HEK293 (cell line): ENCODE measurements at regions not wholly inside any gene's neighbourhood (a gene's known extent, or its start where the extent isn't known, plus 50 kb on each side); places are given as distances from the start of the nearest gene placed in this dataset.

Source experiments
- CTCF ChIA-PET: fragments of 350-600 bp; formaldehyde crosslinking; extraction: SDS; loops from one replicate; lab custom pipeline; 2021; ENCODE audit warnings: antibody characterized with exemption; lab: Yijun Ruan, JAX
- POLR2A ChIA-PET: fragments of 300-600 bp; formaldehyde crosslinking; extraction: SDS; loops from one replicate; lab custom pipeline; 2020; ENCODE audit warnings: antibody characterized with exemption, inconsistent platforms; lab: Yijun Ruan, JAX
- H3K27ac ChIP-seq: fragments of 200-500 bp; sonication (Bioruptor generic); 2 replicates; pipeline ENCODE4 v1.5.1; 2014; ENCODE audit warnings: low read depth, low read length, control low read depth, inconsistent platforms; ENCODE audit errors: extremely low read depth
- H3K36me3 ChIP-seq, 2 experiments: fragments of 200-500 bp in 1 of 2; sonication (Bioruptor generic) in 1 of 2; 1 replicate in 1 of 2; 2 replicates in 1 of 2; pipeline ENCODE4 v1.5.1; 2014 to 2017; ENCODE audit warnings: inconsistent platforms in 2 of 2, low read length in 2 of 2; ENCODE audit not compliant: control insufficient read depth in 2 of 2, insufficient read depth in 1 of 2
- H3K4me1 ChIP-seq: fragments of 200-500 bp; sonication (Bioruptor generic); 2 replicates; pipeline ENCODE4 v1.5.1; 2014; ENCODE audit warnings: mild to moderate bottlenecking, low read length, inconsistent platforms; ENCODE audit not compliant: control insufficient read depth, insufficient read depth
- H3K4me3 ChIP-seq: 2 replicates; pipeline ENCODE4 v1.5.1; 2011; ENCODE audit warnings: low read depth, mild to moderate bottlenecking, control low read depth, low read length, moderate library complexity
- H3K9me3 ChIP-seq: fragments of 200-500 bp; sonication (Bioruptor generic); 2 replicates; pipeline ENCODE4 v1.5.1; 2014; ENCODE audit warnings: low read depth, low read length, inconsistent platforms; ENCODE audit not compliant: control insufficient read depth, insufficient read depth
- BCL11A ChIP-seq: fragments of 450-650 bp; formaldehyde crosslinking; IDR thresholded peaks from 2 replicates; pipeline ENCODE4 v1.5.1; 2016; ENCODE audit warnings: low read depth, missing biosample characterization, missing genetic modification characterization
- BCL6B ChIP-seq: fragments of 450-650 bp; formaldehyde crosslinking; IDR thresholded peaks from 2 replicates; pipeline ENCODE4 v1.5.1; 2017; ENCODE audit warnings: missing biosample characterization, missing genetic modification characterization
- EGR2 ChIP-seq: fragments of 450-650 bp; formaldehyde crosslinking; IDR thresholded peaks from 2 replicates; pipeline ENCODE4 v1.5.1; 2016; ENCODE audit warnings: low read depth, missing biosample characterization, missing genetic modification characterization
- GLI2 ChIP-seq: fragments of 450-650 bp; formaldehyde crosslinking; IDR thresholded peaks from 2 replicates; pipeline ENCODE4; 2017; ENCODE audit warnings: missing biosample characterization, missing genetic modification characterization, low read depth, borderline replicate concordance
- GLIS1 ChIP-seq: fragments of 450-650 bp; formaldehyde crosslinking; IDR thresholded peaks from 2 replicates; pipeline ENCODE4 v1.5.1; 2016; ENCODE audit warnings: missing biosample characterization, missing genetic modification characterization
- HOXA7 ChIP-seq: sonication (generic); formaldehyde crosslinking; IDR thresholded peaks from 2 replicates; pipeline ENCODE4 v1.8.1; 2022; ENCODE audit warnings: missing genetic modification reagents, borderline replicate concordance
- KLF7 ChIP-seq: fragments of 450-650 bp; formaldehyde crosslinking; IDR thresholded peaks from 2 replicates; pipeline ENCODE4 v1.5.1; 2016; ENCODE audit warnings: missing biosample characterization, missing genetic modification characterization, borderline replicate concordance
- PRDM4 ChIP-seq: fragments of 450-650 bp; formaldehyde crosslinking; IDR thresholded peaks from 2 replicates; pipeline ENCODE4 v1.5.1; 2017; ENCODE audit warnings: missing biosample characterization, missing genetic modification characterization
- SP7 ChIP-seq: fragments of 450-650 bp; formaldehyde crosslinking; IDR thresholded peaks from 2 replicates; pipeline ENCODE4 v1.5.1; 2016; ENCODE audit warnings: missing biosample characterization, missing genetic modification characterization
- TCF7L2 ChIP-seq: IDR thresholded peaks from 2 replicates; pipeline ENCODE4 v1.6.1; 2011; ENCODE audit warnings: low read depth, mild to moderate bottlenecking, inconsistent platforms, low read length, moderate library complexity, borderline replicate concordance
- ZBTB21 ChIP-seq: fragments of 450-650 bp; formaldehyde crosslinking; IDR thresholded peaks from 2 replicates; pipeline ENCODE4 v1.5.1; 2017; ENCODE audit warnings: missing biosample characterization, missing genetic modification characterization
- ZFHX2 ChIP-seq: fragments of 450-650 bp; formaldehyde crosslinking; conservative IDR thresholded peaks from 2 replicates; pipeline ENCODE4 v1.5.1; 2016; ENCODE audit warnings: missing biosample characterization, missing genetic modification characterization
- ZFP37 ChIP-seq: fragments of 450-650 bp; formaldehyde crosslinking; IDR thresholded peaks from 2 replicates; pipeline ENCODE4 v1.5.1; 2016; ENCODE audit warnings: missing biosample characterization, missing genetic modification characterization
- ZNF121 ChIP-seq: fragments of 450-650 bp; formaldehyde crosslinking; IDR thresholded peaks from 2 replicates; pipeline ENCODE4 v1.5.1; 2016; ENCODE audit warnings: missing biosample characterization, missing genetic modification characterization
- ZNF155 ChIP-seq: fragments of 450-650 bp; formaldehyde crosslinking; IDR thresholded peaks from 2 replicates; pipeline ENCODE4 v1.5.1; 2016; ENCODE audit warnings: missing biosample characterization, missing genetic modification characterization
- ZNF221 ChIP-seq: fragments of 450-650 bp; formaldehyde crosslinking; IDR thresholded peaks from 2 replicates; pipeline ENCODE4 v1.5.1; 2017; ENCODE audit warnings: missing biosample characterization, missing genetic modification characterization, borderline replicate concordance
- ZNF24 ChIP-seq: fragments of 450-650 bp; formaldehyde crosslinking; IDR thresholded peaks from 2 replicates; pipeline ENCODE4 v1.5.1; 2016; ENCODE audit warnings: missing biosample characterization, missing genetic modification characterization
- ZNF274 ChIP-seq, 2 experiments: fragments of 200-500 bp in 1 of 2; fragments of 450-650 bp in 1 of 2; sonication (Bioruptor generic) in 1 of 2; formaldehyde crosslinking in 1 of 2; IDR thresholded peaks; 2 replicates each; pipeline versions ENCODE4 v1.5.1 to v1.6.1; 2014 to 2016; ENCODE audit warnings: borderline replicate concordance in 1 of 2, inconsistent platforms in 1 of 2, low read length in 1 of 2, missing biosample characterization in 1 of 2, missing genetic modification characterization in 1 of 2
- ZNF423 ChIP-seq: fragments of 450-650 bp; formaldehyde crosslinking; IDR thresholded peaks from 2 replicates; pipeline ENCODE4 v1.5.1; 2016; ENCODE audit warnings: missing biosample characterization, missing genetic modification characterization
- ZNF510 ChIP-seq: fragments of 450-650 bp; formaldehyde crosslinking; IDR thresholded peaks from 2 replicates; pipeline ENCODE4 v1.5.1; 2018; ENCODE audit warnings: mild to moderate bottlenecking, missing genetic modification characterization, missing biosample characterization; ENCODE audit not compliant: insufficient replicate concordance
- ZNF530 ChIP-seq: fragments of 450-650 bp; formaldehyde crosslinking; IDR thresholded peaks from 2 replicates; pipeline ENCODE4 v1.5.1; 2016; ENCODE audit warnings: low read depth, missing biosample characterization, missing genetic modification characterization
- ZNF561 ChIP-seq: fragments of 450-650 bp; IDR thresholded peaks from 2 replicates; pipeline ENCODE4 v1.5.1; 2018; ENCODE audit warnings: missing biosample characterization, missing genetic modification characterization, borderline replicate concordance
- ZNF624 ChIP-seq: fragments of 450-650 bp; formaldehyde crosslinking; IDR thresholded peaks from 2 replicates; pipeline ENCODE4 v1.5.1; 2017; ENCODE audit warnings: missing biosample characterization, missing genetic modification characterization
- ZNF626 ChIP-seq: fragments of 450-650 bp; sonication (Bioruptor Pico); formaldehyde crosslinking; IDR thresholded peaks from 2 replicates; pipeline ENCODE4 v1.5.1; 2018; ENCODE audit warnings: missing biosample characterization, missing genetic modification characterization, inconsistent platforms
- ZNF639 ChIP-seq: fragments of 450-650 bp; formaldehyde crosslinking; IDR thresholded peaks from 2 replicates; pipeline ENCODE4 v1.5.1; 2016; ENCODE audit warnings: missing biosample characterization, missing genetic modification characterization
- ZNF677 ChIP-seq: fragments of 450-650 bp; IDR thresholded peaks from 2 replicates; pipeline ENCODE4 v1.5.0; 2018; ENCODE audit warnings: missing biosample characterization, mild to moderate bottlenecking, missing genetic modification characterization, moderate library complexity
- ZNF785 ChIP-seq: fragments of 450-650 bp; formaldehyde crosslinking; IDR thresholded peaks from 2 replicates; pipeline ENCODE4 v1.5.1; 2016; ENCODE audit warnings: missing biosample characterization, missing genetic modification characterization
- ZNF843 ChIP-seq: fragments of 450-650 bp; formaldehyde crosslinking; IDR thresholded peaks from 2 replicates; pipeline ENCODE4 v1.5.1; 2016; ENCODE audit warnings: missing biosample characterization, missing genetic modification characterization
- TF ChIP-seq, protein P1 (sequence below): fragments of 450-650 bp; formaldehyde crosslinking; IDR thresholded peaks from 2 replicates; pipeline ENCODE4 v1.5.1; 2016; ENCODE audit warnings: missing biosample characterization, missing genetic modification characterization
- TF ChIP-seq, protein P2 (sequence below): fragments of 450-650 bp; formaldehyde crosslinking; IDR thresholded peaks from 2 replicates; pipeline ENCODE4 v1.5.1; 2016; ENCODE audit warnings: missing biosample characterization, missing genetic modification characterization

GRCh38 chr20:56925082-56925830 is 296.1 kb downstream of the TFAP2C start:
- H3K9me3 ChIP-seq, result no peaks in the 10 kb centered on the region
- ChIA-PET CTCF (interaction anchor here (0.7 kb wide), 1 partner anchor 319 kb away, joined by 4 read pairs; no protein-coding TSS in a partner anchor), POLR2A (no interaction called here)
- peak overlapping the region; percentile 37 for H3K4me3 ChIP-seq
- no peak overlapping the region; the same call in 1 of the 2 replicates for H3K27ac ChIP-seq
- 0 out of 2 replicates have a peak, but pooled peaks cover 2% of the 10 kb centered on the region for H3K4me1 ChIP-seq
- no peaks in the 10 kb centered on the region for H3K36me3 ChIP-seq
- TF ChIP-seq, protein P1, sequence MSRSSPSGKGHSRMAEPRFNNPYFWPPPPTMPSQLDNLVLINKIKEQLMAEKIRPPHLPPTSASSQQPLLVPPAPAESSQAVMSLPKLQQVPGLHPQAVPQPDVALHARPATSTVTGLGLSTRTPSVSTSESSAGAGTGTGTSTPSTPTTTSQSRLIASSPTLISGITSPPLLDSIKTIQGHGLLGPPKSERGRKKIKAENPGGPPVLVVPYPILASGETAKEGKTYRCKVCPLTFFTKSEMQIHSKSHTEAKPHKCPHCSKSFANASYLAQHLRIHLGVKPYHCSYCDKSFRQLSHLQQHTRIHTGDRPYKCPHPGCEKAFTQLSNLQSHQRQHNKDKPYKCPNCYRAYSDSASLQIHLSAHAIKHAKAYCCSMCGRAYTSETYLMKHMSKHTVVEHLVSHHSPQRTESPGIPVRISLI, result no peak
- TF ChIP-seq ZNF510 (tag by site-specific recombination), result no peak
- peak; percentile 81 for TF ChIP-seq ZBTB21 (tag by site-specific recombination)
- TF ChIP-seq ZFP37, result no peak; the same call in 1 of the 2 replicates
- no peak for TF ChIP-seq BCL6B (tag by site-specific recombination)
- TF ChIP-seq ZNF221 (tag by site-specific recombination), result no peak
- no peak for TF ChIP-seq GLI2
- no peak; the same call in 1 of the 2 replicates for TF ChIP-seq ZNF24 (tag by site-specific recombination)
- peak; percentile 97 for TF ChIP-seq TCF7L2
- TF ChIP-seq ZFHX2 (tag by site-specific recombination), result peak; percentile 69
- TF ChIP-seq ZNF121, result no peak
- no peak for TF ChIP-seq ZNF639 (tag by site-specific recombination)
- no peak for TF ChIP-seq ZNF677
- no peak for TF ChIP-seq ZNF843 (tag by site-specific recombination)
- TF ChIP-seq PRDM4 (tag by site-specific recombination), result peak; percentile 38; the same call in 1 of the 2 replicates
- TF ChIP-seq ZNF561 (tag by site-specific recombination), result peak; percentile 81
- TF ChIP-seq ZNF785 (tag by site-specific recombination), result no peak
- TF ChIP-seq HOXA7 (CRISPR knock-in tag), result no peak
- TF ChIP-seq GLIS1, result peak; percentile 71
- no peak for TF ChIP-seq ZNF423 (tag by site-specific recombination)
- no peak for TF ChIP-seq KLF7 (tag by site-specific recombination)
- TF ChIP-seq ZNF530 (tag by site-specific recombination), result no peak
- TF ChIP-seq ZNF155, result no peak
- TF ChIP-seq, protein P2, sequence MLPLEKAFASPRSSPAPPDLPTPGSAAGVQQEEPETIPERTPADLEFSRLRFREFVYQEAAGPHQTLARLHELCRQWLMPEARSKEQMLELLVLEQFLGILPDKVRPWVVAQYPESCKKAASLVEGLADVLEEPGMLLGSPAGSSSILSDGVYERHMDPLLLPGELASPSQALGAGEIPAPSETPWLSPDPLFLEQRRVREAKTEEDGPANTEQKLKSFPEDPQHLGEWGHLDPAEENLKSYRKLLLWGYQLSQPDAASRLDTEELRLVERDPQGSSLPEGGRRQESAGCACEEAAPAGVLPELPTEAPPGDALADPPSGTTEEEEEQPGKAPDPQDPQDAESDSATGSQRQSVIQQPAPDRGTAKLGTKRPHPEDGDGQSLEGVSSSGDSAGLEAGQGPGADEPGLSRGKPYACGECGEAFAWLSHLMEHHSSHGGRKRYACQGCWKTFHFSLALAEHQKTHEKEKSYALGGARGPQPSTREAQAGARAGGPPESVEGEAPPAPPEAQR, result no peak
- TF ChIP-seq ZNF274 (IDR thresholded peaks at IDR 0.05; ENCODE audit: low read length), result no peak
- no peak for TF ChIP-seq ZNF274 (tag by site-specific recombination; IDR thresholded peaks at IDR 0.05; ENCODE audit: borderline replicate concordance)
- TF ChIP-seq SP7, result peak; percentile 92
- no peak for TF ChIP-seq ZNF624 (tag by site-specific recombination)
- no peak for TF ChIP-seq ZNF626 (tag by site-specific recombination)
- TF ChIP-seq BCL11A (tag by site-specific recombination), result peak; percentile 63; the same call in 1 of the 2 replicates
- TF ChIP-seq EGR2 (tag by site-specific recombination), result peak; percentile 54; the same call in 1 of the 2 replicates
